ENCODE measurements at regions not wholly inside any gene's neighbourhood (a gene's known extent, or its start where the extent isn't known, plus 50 kb on each side); places are given as distances from the start of the nearest gene placed in this dataset.

GRCh38 chr6:168784426-168784825 lies 343.4 kb downstream of the SMOC2 start:
- TF ChIP-seq, protein P1, sequence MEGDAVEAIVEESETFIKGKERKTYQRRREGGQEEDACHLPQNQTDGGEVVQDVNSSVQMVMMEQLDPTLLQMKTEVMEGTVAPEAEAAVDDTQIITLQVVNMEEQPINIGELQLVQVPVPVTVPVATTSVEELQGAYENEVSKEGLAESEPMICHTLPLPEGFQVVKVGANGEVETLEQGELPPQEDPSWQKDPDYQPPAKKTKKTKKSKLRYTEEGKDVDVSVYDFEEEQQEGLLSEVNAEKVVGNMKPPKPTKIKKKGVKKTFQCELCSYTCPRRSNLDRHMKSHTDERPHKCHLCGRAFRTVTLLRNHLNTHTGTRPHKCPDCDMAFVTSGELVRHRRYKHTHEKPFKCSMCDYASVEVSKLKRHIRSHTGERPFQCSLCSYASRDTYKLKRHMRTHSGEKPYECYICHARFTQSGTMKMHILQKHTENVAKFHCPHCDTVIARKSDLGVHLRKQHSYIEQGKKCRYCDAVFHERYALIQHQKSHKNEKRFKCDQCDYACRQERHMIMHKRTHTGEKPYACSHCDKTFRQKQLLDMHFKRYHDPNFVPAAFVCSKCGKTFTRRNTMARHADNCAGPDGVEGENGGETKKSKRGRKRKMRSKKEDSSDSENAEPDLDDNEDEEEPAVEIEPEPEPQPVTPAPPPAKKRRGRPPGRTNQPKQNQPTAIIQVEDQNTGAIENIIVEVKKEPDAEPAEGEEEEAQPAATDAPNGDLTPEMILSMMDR (IDR thresholded peaks at IDR 0.05) = no peak
- no peak for TF ChIP-seq POLR2A (IDR thresholded peaks at IDR 0.05)
